Peyer's patch (tissue), 4 donors: ENCODE measurements at regions not wholly inside any gene's neighbourhood (a gene's known extent, or its start where the extent isn't known, plus 50 kb on each side); places are given as distances from the start of the nearest gene placed in this dataset.
A peak's percentile ranks its signal among the peaks of the same experiment; 100 is the strongest.
"Not testable (repeated sequence)": the region's sequence is repeated elsewhere in the genome, so short reads cannot be mapped to it uniquely, and the experiment has no call there.

ENCODE experiments used
- DNase-seq, 3 donors: peaks; one replicate each; pipeline ENCODE4 v3.0.0-alpha.2; 2017 to 2019
- H3K27ac ChIP-seq, 4 donors: fragments of 200-600 bp; sonication (generic); one replicate each; pipeline ENCODE4 v1.5.1; 2016 to 2019
- H3K27me3 ChIP-seq, 2 donors: fragments of 200-600 bp; sonication (generic); one replicate each; pipeline ENCODE4 v1.5.1; 2019
- H3K36me3 ChIP-seq, 3 donors: fragments of 200-600 bp; sonication (generic); one replicate each; pipeline ENCODE4 v1.5.1; 2016 to 2019
- H3K4me1 ChIP-seq, 4 donors: fragments of 200-600 bp; sonication (generic); one replicate each; pipeline ENCODE4 v1.5.1; 2016 to 2019
- H3K4me3 ChIP-seq, 4 donors: fragments of 200-600 bp; sonication (generic); 1 replicate in 3 of 4; 2 replicates in 1 of 4; pipeline ENCODE4 v1.5.1; 2016 to 2019; ENCODE audit warnings: mild to moderate bottlenecking in 1 of 4
- H3K9me3 ChIP-seq, 4 donors: fragments of 200-600 bp; sonication (generic); one replicate each; pipeline ENCODE4 v1.5.1; 2016 to 2019; ENCODE audit warnings: mild to moderate bottlenecking in 1 of 4
- CTCF ChIP-seq, 6 experiments: fragments of 450-650 bp in 4 of 6; fragments of 200-600 bp in 2 of 6; sonication (generic) in 1 of 6; IDR thresholded peaks; one replicate each; pipeline ENCODE4 v1.5.1; 2017 to 2019; ENCODE audit warnings: antibody characterized with exemption in 6 of 6, mild to moderate bottlenecking in 3 of 6, moderate library complexity in 1 of 6
- POLR2A ChIP-seq, 2 donors: fragments of 450-650 bp; IDR thresholded peaks; one replicate each; pipeline ENCODE4 v1.5.1; 2017; ENCODE audit warnings: antibody characterized with exemption in 2 of 2, mild to moderate bottlenecking in 2 of 2, moderate library complexity in 2 of 2

DNA sequence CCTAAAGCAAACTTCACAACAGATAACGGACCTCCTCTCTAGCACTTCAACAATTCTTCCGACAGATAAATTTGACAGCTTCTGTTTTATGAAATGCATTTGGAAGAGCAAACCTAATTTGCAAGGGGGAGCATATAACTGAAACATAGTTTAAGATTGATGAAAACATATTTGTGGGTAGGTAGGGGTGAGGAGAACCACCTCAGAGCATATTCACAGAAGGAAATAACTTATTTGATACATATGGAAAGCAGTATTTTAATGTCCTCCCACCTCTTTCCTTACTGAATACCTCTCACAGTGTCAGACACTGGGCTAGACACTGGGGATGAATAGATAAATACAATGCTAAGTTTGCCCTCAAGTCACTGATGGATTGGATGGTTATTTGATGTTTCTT lies 384.8 kb downstream of the MAT2B start:
- no peak for TF ChIP-seq CTCF (IDR thresholded peaks at IDR 0.05)
- TF ChIP-seq POLR2A (IDR thresholded peaks at IDR 0.05), result no peak
- H3K4me3 ChIP-seq, result no peak overlapping the region
- no peaks in the 10 kb centered on the region for H3K27me3 ChIP-seq
- H3K4me1 ChIP-seq, result no peaks in the 10 kb centered on the region
- H3K27ac ChIP-seq, result no peak overlapping the region
- no peaks in the 10 kb centered on the region for H3K9me3 ChIP-seq
- DNase-seq, result no peak
- no peaks in the 10 kb centered on the region for H3K36me3 ChIP-seq

GRCh38 chr5:163893281-163893680 lies 387.9 kb downstream of the MAT2B start:
- no peak overlapping the region for H3K4me3 ChIP-seq
- H3K27me3 ChIP-seq, result no peaks in the 10 kb centered on the region
- H3K4me1 ChIP-seq, result no peaks in the 10 kb centered on the region
- no peaks in the 10 kb centered on the region for H3K36me3 ChIP-seq
- no peaks in the 10 kb centered on the region for H3K9me3 ChIP-seq
- no peak for DNase-seq
- H3K27ac ChIP-seq, result no peak overlapping the region
- TF ChIP-seq POLR2A (IDR thresholded peaks at IDR 0.05) (no peak), CTCF (IDR thresholded peaks at IDR 0.05) (no peak)

DNA sequence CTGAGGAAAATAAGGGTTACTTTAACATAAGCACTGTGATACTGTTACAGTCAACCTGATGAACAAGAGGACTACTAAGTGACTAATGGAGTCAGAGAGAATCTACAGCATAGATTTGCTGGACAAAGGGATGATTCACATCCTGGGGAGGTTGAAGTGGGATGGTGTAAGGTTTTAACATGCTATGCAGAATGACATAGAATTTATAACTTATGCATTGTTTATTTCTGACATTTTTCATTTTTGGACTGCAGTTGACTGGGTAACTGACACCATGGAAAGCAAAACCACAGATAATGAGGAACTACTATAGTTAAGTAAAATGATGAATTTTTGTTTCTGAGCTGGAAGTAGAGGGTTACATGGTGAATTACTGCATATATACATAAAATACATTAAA lies 389.2 kb downstream of the MAT2B start:
- Histone ChIP-seq H3K9me3 (no peaks in the 10 kb centered on the region), H3K27ac (no peak overlapping the region), H3K27me3 (no peaks in the 10 kb centered on the region), H3K4me1 (no peaks in the 10 kb centered on the region), H3K4me3 (no peak overlapping the region), H3K36me3 (no peaks in the 10 kb centered on the region)
- DNase-seq, result no peak
- TF ChIP-seq CTCF (IDR thresholded peaks at IDR 0.05) (no peak), POLR2A (IDR thresholded peaks at IDR 0.05) (no peak)

GRCh38 chr5:163898873-163899272 lies 393.5 kb downstream of the MAT2B start:
- Histone ChIP-seq H3K4me1 (no peaks in the 10 kb centered on the region), H3K27me3 (no peaks in the 10 kb centered on the region), H3K4me3 (no peak overlapping the region), H3K9me3 (no peaks in the 10 kb centered on the region), H3K36me3 (no peaks in the 10 kb centered on the region), H3K27ac (no peak overlapping the region)
- TF ChIP-seq CTCF (IDR thresholded peaks at IDR 0.05), result no peak
- no peak for TF ChIP-seq POLR2A (IDR thresholded peaks at IDR 0.05)
- DNase-seq, result no peak

DNA sequence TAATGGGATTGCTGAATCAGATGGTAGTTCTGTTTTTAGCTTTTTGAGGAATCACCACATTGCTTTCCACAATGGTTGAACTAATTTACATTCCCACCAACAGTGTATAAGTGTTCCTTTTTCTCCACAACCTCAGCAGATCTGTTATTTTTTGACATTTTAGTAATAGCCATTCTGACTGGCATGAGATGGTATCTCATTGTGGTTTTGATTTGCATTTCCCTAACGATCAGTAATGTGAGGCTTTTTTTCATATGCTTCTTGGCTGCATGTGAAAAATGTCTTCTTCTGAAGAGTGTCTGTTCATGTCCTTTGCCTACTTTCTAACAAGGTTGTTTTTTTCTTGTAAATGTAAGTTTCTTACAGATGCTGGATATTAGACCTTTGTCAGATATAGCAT lies 402.4 kb downstream of the MAT2B start:
- peak overlapping the region in 1 of 4 donors; percentile 14 for H3K27ac ChIP-seq

DNA sequence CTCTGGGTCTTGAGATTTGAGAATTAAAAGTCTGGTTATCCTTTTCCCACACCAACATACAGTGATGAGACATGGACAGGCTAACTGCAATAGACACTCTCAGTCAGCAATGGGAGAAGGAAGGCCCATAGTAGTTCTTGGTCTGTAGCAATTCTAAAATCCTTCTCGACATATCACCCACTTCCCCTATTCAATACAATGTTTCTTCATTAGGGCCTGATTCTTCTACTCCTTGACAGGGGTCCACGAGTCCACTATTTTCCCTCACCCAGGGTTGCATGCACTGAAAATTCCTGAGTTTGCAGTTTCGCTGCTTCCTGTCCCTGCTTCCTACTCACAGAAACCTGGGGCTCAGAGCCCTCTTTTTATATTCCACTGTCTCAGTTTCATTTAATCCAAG lies 402.8 kb downstream of the MAT2B start:
- Histone ChIP-seq H3K27ac (peak overlapping the region in 1 of 4 donors; percentile 14), H3K4me3 (no peak overlapping the region), H3K4me1 (no peaks in the 10 kb centered on the region), H3K9me3 (peaks cover 0 to 7% (median 0%) of the 10 kb centered on the region in 4 donors), H3K27me3 (no peaks in the 10 kb centered on the region), H3K36me3 (no peaks in the 10 kb centered on the region)
- TF ChIP-seq CTCF (IDR thresholded peaks at IDR 0.05) (no peak), POLR2A (IDR thresholded peaks at IDR 0.05) (no peak)
- DNase-seq, result no peak

More for the DNA sequence above, 402.4 kb downstream of the MAT2B start:
- not testable (repeated sequence) for H3K4me3 ChIP-seq, DNase-seq, H3K27me3 ChIP-seq, H3K4me1 ChIP-seq, H3K36me3 ChIP-seq, H3K9me3 ChIP-seq
